ENCODE measurements at regions not wholly inside any gene's neighbourhood (a gene's known extent, or its start where the extent isn't known, plus 50 kb on each side); places are given as distances from the start of the nearest gene placed in this dataset.

GRCh38 chr1:222914861-222915632, 100.2 kb downstream of the DISP1 start:
- peaks cover 21% of the 10 kb centered on the region for H3K9me3 Mint-ChIP-seq (ENCODE audit: low read depth)
- intact Hi-C loops (cut with DNase I, micrococcal nuclease): no loop called here
- ATAC-seq (no peak), DNase-seq (no peak)
- H3K27ac Mint-ChIP-seq: no peak overlapping the region
- H3K4me1 Mint-ChIP-seq: no peaks in the 10 kb centered on the region
- ChIA-PET POLR2A (no interaction called here), CTCF (no interaction called here)
- no peak overlapping the region for H3K4me3 Mint-ChIP-seq
- peaks cover 14% of the 10 kb centered on the region for H3K36me3 Mint-ChIP-seq (ENCODE audit: low read depth)
- no peaks in the 10 kb centered on the region for H3K27me3 Mint-ChIP-seq

- no peaks in the 10 kb centered on the region for H3K27me3 Mint-ChIP-seq
- POLR2A ChIA-PET: no interaction called here
These were observed 101.3 kb downstream of the DISP1 start for GRCh38 chr1:222916100-222916499.

GRCh38 chr1:222918801-222919477, 104.1 kb downstream of the DISP1 start:
- no peaks in the 10 kb centered on the region for H3K4me1 Mint-ChIP-seq
- H3K27me3 Mint-ChIP-seq: no peaks in the 10 kb centered on the region
- CTCF ChIA-PET: no interaction called here
- peaks cover 21% of the 10 kb centered on the region for H3K9me3 Mint-ChIP-seq (ENCODE audit: low read depth)
- no peak for DNase-seq
- POLR2A ChIA-PET: no interaction called here
- no peak overlapping the region for H3K4me3 Mint-ChIP-seq
- peaks cover 14% of the 10 kb centered on the region for H3K36me3 Mint-ChIP-seq (ENCODE audit: low read depth)
- H3K27ac Mint-ChIP-seq: no peak overlapping the region
- intact Hi-C loops (cut with DNase I, micrococcal nuclease): no loop called here
- no peak for ATAC-seq

More at GRCh38 chr1:222916100-222916499, 101.3 kb downstream of the DISP1 start:
- DNase-seq: no peak
- Mint-ChIP-seq H3K4me3 (no peak overlapping the region), H3K9me3 (ENCODE audit: low read depth) (peaks cover 21% of the 10 kb centered on the region), H3K4me1 (no peaks in the 10 kb centered on the region), H3K27ac (no peak overlapping the region), H3K36me3 (ENCODE audit: low read depth) (peaks cover 14% of the 10 kb centered on the region)
- no peak for ATAC-seq
- CTCF ChIA-PET: no interaction called here
- intact Hi-C loops (cut with DNase I, micrococcal nuclease): no loop called here

- Mint-ChIP-seq H3K4me3 (no peak overlapping the region), H3K36me3 (ENCODE audit: low read depth) (peaks cover 14% of the 10 kb centered on the region), H3K9me3 (ENCODE audit: low read depth) (peaks cover 21% of the 10 kb centered on the region), H3K27me3 (no peaks in the 10 kb centered on the region), H3K27ac (no peak overlapping the region), H3K4me1 (no peaks in the 10 kb centered on the region)
- CTCF ChIA-PET: no interaction called here
- DNase-seq (no peak), ATAC-seq (no peak)
- POLR2A ChIA-PET: no interaction called here
- intact Hi-C loops (cut with DNase I, micrococcal nuclease): no loop called here
These were observed 104.6 kb downstream of the DISP1 start for GRCh38 chr1:222919478-222919865.

GRCh38 chr1:222920169-222920568, 105.3 kb downstream of the DISP1 start:
- POLR2A ChIA-PET: no interaction called here

GRCh38 chr1:222921945-222922344, 107.1 kb downstream of the DISP1 start:
- no peak for DNase-seq
- H3K4me3 Mint-ChIP-seq: no peak overlapping the region
- no peaks in the 10 kb centered on the region for H3K4me1 Mint-ChIP-seq
- ChIA-PET CTCF (no interaction called here), POLR2A (no interaction called here)
- H3K9me3 Mint-ChIP-seq (ENCODE audit: low read depth): peaks cover 12% of the 10 kb centered on the region
- H3K27me3 Mint-ChIP-seq: no peaks in the 10 kb centered on the region
- no peak overlapping the region for H3K27ac Mint-ChIP-seq
- intact Hi-C loops (cut with DNase I, micrococcal nuclease): no loop called here
- ATAC-seq: no peak
- H3K36me3 Mint-ChIP-seq (ENCODE audit: low read depth): peaks cover 11% of the 10 kb centered on the region

More at GRCh38 chr1:222920169-222920568, 105.3 kb downstream of the DISP1 start:
- Mint-ChIP-seq H3K9me3 (ENCODE audit: low read depth) (peaks cover 18% of the 10 kb centered on the region), H3K27me3 (no peaks in the 10 kb centered on the region), H3K27ac (no peak overlapping the region), H3K4me3 (no peak overlapping the region), H3K4me1 (no peaks in the 10 kb centered on the region), H3K36me3 (ENCODE audit: low read depth) (peaks cover 14% of the 10 kb centered on the region)
- no peak for ATAC-seq
- CTCF ChIA-PET: no interaction called here
- intact Hi-C loops (cut with DNase I, micrococcal nuclease): no loop called here
- no peak for DNase-seq

- peaks cover under 1% of the 10 kb centered on the region for H3K9me3 Mint-ChIP-seq (ENCODE audit: low read depth)
- CTCF ChIA-PET: no interaction called here
- no peaks in the 10 kb centered on the region for H3K27me3 Mint-ChIP-seq
These were observed 108.7 kb downstream of the DISP1 start for GRCh38 chr1:222923506-222923905.

GRCh38 chr1:222924136-222924706, 109.4 kb downstream of the DISP1 start:
- H3K27me3 Mint-ChIP-seq: no peaks in the 10 kb centered on the region
- ATAC-seq: no peak
- ChIA-PET POLR2A (no interaction called here), CTCF (no interaction called here)
- H3K36me3 Mint-ChIP-seq (ENCODE audit: low read depth): no peaks in the 10 kb centered on the region
- no peak overlapping the region for H3K4me3 Mint-ChIP-seq
- DNase-seq: no peak
- intact Hi-C loops (cut with DNase I, micrococcal nuclease): no loop called here
- no peak overlapping the region for H3K27ac Mint-ChIP-seq
- H3K4me1 Mint-ChIP-seq: no peaks in the 10 kb centered on the region
- H3K9me3 Mint-ChIP-seq (ENCODE audit: low read depth): no peaks in the 10 kb centered on the region

More at GRCh38 chr1:222923506-222923905, 108.7 kb downstream of the DISP1 start:
- Mint-ChIP-seq H3K36me3 (ENCODE audit: low read depth) (peaks cover under 1% of the 10 kb centered on the region), H3K27ac (no peak overlapping the region), H3K4me3 (no peak overlapping the region), H3K4me1 (no peaks in the 10 kb centered on the region)
- ATAC-seq (no peak), DNase-seq (no peak)
- POLR2A ChIA-PET: no interaction called here
- intact Hi-C loops (cut with DNase I, micrococcal nuclease): no loop called here

- Mint-ChIP-seq H3K27me3 (no peaks in the 10 kb centered on the region), H3K36me3 (ENCODE audit: low read depth) (no peaks in the 10 kb centered on the region), H3K27ac (no peak overlapping the region), H3K4me1 (no peaks in the 10 kb centered on the region), H3K9me3 (ENCODE audit: low read depth) (no peaks in the 10 kb centered on the region), H3K4me3 (no peak overlapping the region)
- no peak for ATAC-seq
- ChIA-PET POLR2A (no interaction called here), CTCF (no interaction called here)
- intact Hi-C loops (cut with DNase I, micrococcal nuclease): no loop called here
- no peak for DNase-seq
These were observed 111.7 kb downstream of the DISP1 start for GRCh38 chr1:222926566-222926965.

- Mint-ChIP-seq H3K27me3 (no peaks in the 10 kb centered on the region), H3K36me3 (ENCODE audit: low read depth) (no peaks in the 10 kb centered on the region), H3K4me3 (no peak overlapping the region), H3K9me3 (ENCODE audit: low read depth) (no peaks in the 10 kb centered on the region), H3K27ac (no peak overlapping the region), H3K4me1 (no peaks in the 10 kb centered on the region)
- no peak for ATAC-seq
- ChIA-PET CTCF (no interaction called here), POLR2A (no interaction called here)
- DNase-seq: no peak
- intact Hi-C loops (cut with DNase I, micrococcal nuclease): no loop called here
These were observed 112.2 kb downstream of the DISP1 start for GRCh38 chr1:222927031-222927430.

- intact Hi-C loops (cut with DNase I, micrococcal nuclease): no loop called here
- DNase-seq: no peak
- ChIA-PET POLR2A (no interaction called here), CTCF (interaction anchor here (0.8 kb wide), 1 partner anchor 162 kb away, joined by 3 read pairs; no protein-coding TSS in a partner anchor)
- no peaks in the 10 kb centered on the region for H3K4me1 Mint-ChIP-seq
- no peak overlapping the region for H3K4me3 Mint-ChIP-seq
- no peak overlapping the region for H3K27ac Mint-ChIP-seq
- no peaks in the 10 kb centered on the region for H3K9me3 Mint-ChIP-seq (ENCODE audit: low read depth)
- no peak for ATAC-seq
- no peaks in the 10 kb centered on the region for H3K27me3 Mint-ChIP-seq
- H3K36me3 Mint-ChIP-seq (ENCODE audit: low read depth): no peaks in the 10 kb centered on the region
These were observed 113.4 kb downstream of the DISP1 start for GRCh38 chr1:222928212-222928611.

GRCh38 chr1:222930070-222930469, 115.2 kb downstream of the DISP1 start:
- ATAC-seq (no peak), DNase-seq (no peak)
- Mint-ChIP-seq H3K36me3 (ENCODE audit: low read depth) (no peaks in the 10 kb centered on the region), H3K27ac (no peak overlapping the region), H3K4me3 (no peak overlapping the region), H3K4me1 (no peaks in the 10 kb centered on the region), H3K27me3 (no peaks in the 10 kb centered on the region), H3K9me3 (ENCODE audit: low read depth) (no peaks in the 10 kb centered on the region)
- intact Hi-C loops (cut with DNase I, micrococcal nuclease): no loop called here
- ChIA-PET CTCF (no interaction called here), POLR2A (no interaction called here)
